Activated CD4-positive, alpha-beta T cell treated with anti-CD3 and anti-CD28 coated beads, Interleukin-2, amount 10 ng/mL, durations not matched to agents 24 days and 14 days (primary cell): ENCODE measurements at regions not wholly inside any gene's neighbourhood (a gene's known extent, or its start where the extent isn't known, plus 50 kb on each side); places are given as distances from the start of the nearest gene placed in this dataset.

Experiments
- DNase-seq: peaks from one replicate; pipeline ENCODE4 v3.0.0; 2022
- H3K27ac Mint-ChIP-seq: one replicate; pipeline ENCODE4 v1.8.0; 2022; ENCODE audit warnings: mild to moderate bottlenecking, mixed read lengths
- H3K27me3 Mint-ChIP-seq: one replicate; pipeline ENCODE4 v1.8.0; 2022; ENCODE audit warnings: mixed read lengths
- H3K36me3 Mint-ChIP-seq: one replicate; pipeline ENCODE4 v1.8.0; 2022; ENCODE audit warnings: low read depth, mild to moderate bottlenecking, mixed read lengths
- H3K4me1 Mint-ChIP-seq: one replicate; pipeline ENCODE4 v1.8.0; 2021; ENCODE audit warnings: mixed read lengths
- H3K4me3 Mint-ChIP-seq: one replicate; pipeline ENCODE4 v1.8.0; 2022; ENCODE audit warnings: mild to moderate bottlenecking, moderate library complexity, mixed read lengths
- H3K9me3 Mint-ChIP-seq: one replicate; pipeline ENCODE4 v1.8.0; 2021; ENCODE audit warnings: mixed read lengths
- intact Hi-C: fragments of 100-400 bp; cut with micrococcal nuclease; formaldehyde crosslinking; loops from one replicate; pipeline ENCODE4 v1.15.1; 2023

GRCh38 chr2:45212953-45213635 is 203.8 kb upstream of the SIX2 start:
- Mint-ChIP-seq H3K4me3 (no peak overlapping the region), H3K36me3 (no peaks in the 10 kb centered on the region), H3K27ac (no peak overlapping the region), H3K4me1 (no peaks in the 10 kb centered on the region), H3K27me3 (peaks cover 11% of the 10 kb centered on the region), H3K9me3 (no peaks in the 10 kb centered on the region)
- intact Hi-C loops: no loop called here
- DNase-seq: no peak

- intact Hi-C loops: no loop called here
Observed at GRCh38 chr2:45211636-45212035, 202.4 kb upstream of the SIX2 start.

DNA sequence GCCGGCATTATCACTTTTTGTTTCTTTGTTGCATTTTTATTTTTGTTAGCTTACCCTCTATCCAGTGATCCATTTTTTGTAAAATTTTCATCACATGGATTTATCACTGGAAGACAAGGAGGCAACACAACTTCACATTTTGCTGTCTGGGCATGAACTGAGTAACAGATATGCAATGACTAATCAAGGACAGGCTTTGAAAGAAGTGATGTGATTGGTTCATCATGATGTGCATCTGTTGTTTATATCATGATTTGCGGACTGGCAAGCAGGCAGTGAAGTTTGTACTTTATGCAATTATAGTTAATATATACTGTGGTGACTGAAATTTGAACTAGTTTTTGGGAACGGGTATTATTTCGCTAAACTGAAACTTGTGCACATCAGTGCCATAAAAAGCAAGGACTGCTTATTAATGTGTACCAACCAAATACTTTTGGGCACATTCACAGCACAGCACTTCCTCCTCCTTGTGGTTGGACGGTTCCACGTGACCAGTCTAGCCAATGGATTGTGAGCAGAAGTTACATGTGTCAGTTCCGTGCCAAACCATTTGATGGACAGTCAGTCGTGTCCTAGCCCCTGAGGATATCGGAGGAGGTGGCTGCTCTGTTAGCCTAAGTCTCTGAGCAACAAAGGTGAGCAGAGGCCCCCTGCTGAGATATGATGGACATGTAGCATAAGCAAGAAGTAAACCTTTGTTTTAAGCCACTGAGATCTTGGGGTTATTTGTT is 201.4 kb upstream of the SIX2 start:
- H3K27me3 Mint-ChIP-seq: peaks cover 7% of the 10 kb centered on the region
- H3K4me1 Mint-ChIP-seq: no peaks in the 10 kb centered on the region
- H3K36me3 Mint-ChIP-seq: no peaks in the 10 kb centered on the region
- no peak overlapping the region for H3K4me3 Mint-ChIP-seq
- no peak for DNase-seq
- intact Hi-C loops: no loop called here
- H3K9me3 Mint-ChIP-seq: no peaks in the 10 kb centered on the region
- no peak overlapping the region for H3K27ac Mint-ChIP-seq

More at GRCh38 chr2:45211636-45212035, 202.4 kb upstream of the SIX2 start:
- H3K27ac Mint-ChIP-seq: no peak overlapping the region
- DNase-seq: no peak
- H3K4me1 Mint-ChIP-seq: no peaks in the 10 kb centered on the region
- H3K9me3 Mint-ChIP-seq: no peaks in the 10 kb centered on the region
- H3K27me3 Mint-ChIP-seq: peaks cover 11% of the 10 kb centered on the region
- H3K36me3 Mint-ChIP-seq: no peaks in the 10 kb centered on the region
- H3K4me3 Mint-ChIP-seq: no peak overlapping the region

GRCh38 chr2:45209875-45210274 is 200.6 kb upstream of the SIX2 start:
- no peak overlapping the region for H3K27ac Mint-ChIP-seq
- intact Hi-C loops: no loop called here
- H3K4me1 Mint-ChIP-seq: no peaks in the 10 kb centered on the region
- H3K9me3 Mint-ChIP-seq: no peaks in the 10 kb centered on the region
- no peak overlapping the region for H3K4me3 Mint-ChIP-seq
- no peak for DNase-seq
- H3K27me3 Mint-ChIP-seq: peaks cover 7% of the 10 kb centered on the region
- H3K36me3 Mint-ChIP-seq: no peaks in the 10 kb centered on the region

DNA sequence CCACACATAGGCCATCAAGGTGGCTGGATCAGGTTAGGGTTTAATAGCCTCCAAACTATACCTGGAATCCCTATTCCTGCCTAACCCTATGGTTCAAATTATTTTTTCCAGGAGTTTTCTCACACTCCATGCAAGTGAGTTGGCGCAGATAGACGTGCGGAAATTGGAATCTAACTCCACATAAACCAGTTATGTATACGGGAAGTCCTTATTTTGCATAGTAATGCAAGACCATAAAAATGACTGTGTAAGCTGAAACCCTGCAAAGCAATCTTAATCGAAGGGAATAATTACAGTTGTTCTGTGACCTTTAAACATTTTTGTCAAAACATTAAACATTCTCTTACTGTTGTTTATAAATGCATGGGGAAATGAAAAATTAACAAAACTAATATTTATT is 200.1 kb upstream of the SIX2 start:
- intact Hi-C loops: no loop called here
- Mint-ChIP-seq H3K36me3 (no peaks in the 10 kb centered on the region), H3K4me1 (no peaks in the 10 kb centered on the region), H3K4me3 (no peak overlapping the region), H3K9me3 (no peaks in the 10 kb centered on the region), H3K27me3 (peaks cover 7% of the 10 kb centered on the region), H3K27ac (no peak overlapping the region)
- DNase-seq: no peak

- Mint-ChIP-seq H3K4me3 (no peak overlapping the region), H3K4me1 (no peaks in the 10 kb centered on the region), H3K27me3 (peaks cover 13% of the 10 kb centered on the region), H3K9me3 (no peaks in the 10 kb centered on the region), H3K27ac (no peak overlapping the region), H3K36me3 (no peaks in the 10 kb centered on the region)
- intact Hi-C loops: no loop called here
- no peak for DNase-seq
Observed at GRCh38 chr2:45207101-45207500, 197.8 kb upstream of the SIX2 start.

GRCh38 chr2:45205985-45206384 is 196.7 kb upstream of the SIX2 start:
- DNase-seq: no peak
- Mint-ChIP-seq H3K27ac (no peak overlapping the region), H3K4me3 (no peak overlapping the region), H3K4me1 (no peaks in the 10 kb centered on the region), H3K36me3 (no peaks in the 10 kb centered on the region), H3K27me3 (peaks cover 15% of the 10 kb centered on the region), H3K9me3 (no peaks in the 10 kb centered on the region)
- intact Hi-C loops: no loop called here

GRCh38 chr2:45205480-45205879 is 196.2 kb upstream of the SIX2 start:
- Mint-ChIP-seq H3K27me3 (peaks cover 15% of the 10 kb centered on the region), H3K4me1 (no peaks in the 10 kb centered on the region), H3K36me3 (no peaks in the 10 kb centered on the region), H3K9me3 (no peaks in the 10 kb centered on the region), H3K27ac (no peak overlapping the region), H3K4me3 (no peak overlapping the region)
- intact Hi-C loops: no loop called here
- DNase-seq: no peak

GRCh38 chr2:45203400-45203799 is 194.1 kb upstream of the SIX2 start:
- H3K4me3 Mint-ChIP-seq: no peak overlapping the region
- peaks cover 13% of the 10 kb centered on the region for H3K27me3 Mint-ChIP-seq
- no peak for DNase-seq
- no peaks in the 10 kb centered on the region for H3K36me3 Mint-ChIP-seq
- no peak overlapping the region for H3K27ac Mint-ChIP-seq
- no peaks in the 10 kb centered on the region for H3K4me1 Mint-ChIP-seq
- intact Hi-C loops: no loop called here
- H3K9me3 Mint-ChIP-seq: no peaks in the 10 kb centered on the region

- no peak for DNase-seq
- H3K9me3 Mint-ChIP-seq: no peaks in the 10 kb centered on the region
- H3K4me3 Mint-ChIP-seq: no peak overlapping the region
- no peak overlapping the region for H3K27ac Mint-ChIP-seq
- intact Hi-C loops: no loop called here
- H3K36me3 Mint-ChIP-seq: no peaks in the 10 kb centered on the region
- peaks cover 25% of the 10 kb centered on the region for H3K27me3 Mint-ChIP-seq
- no peaks in the 10 kb centered on the region for H3K4me1 Mint-ChIP-seq
Observed at GRCh38 chr2:45199973-45200372, 190.7 kb upstream of the SIX2 start.

GRCh38 chr2:45195916-45196315 is 186.7 kb upstream of the SIX2 start:
- intact Hi-C loops: no loop called here
- Mint-ChIP-seq H3K36me3 (no peaks in the 10 kb centered on the region), H3K9me3 (no peaks in the 10 kb centered on the region), H3K27me3 (peaks cover 18% of the 10 kb centered on the region), H3K4me3 (no peak overlapping the region), H3K4me1 (no peaks in the 10 kb centered on the region), H3K27ac (no peak overlapping the region)
- DNase-seq: no peak

GRCh38 chr2:45194596-45194995 is 185.3 kb upstream of the SIX2 start:
- Mint-ChIP-seq H3K4me3 (no peak overlapping the region), H3K4me1 (no peaks in the 10 kb centered on the region), H3K27ac (no peak overlapping the region), H3K27me3 (peaks cover 18% of the 10 kb centered on the region), H3K9me3 (no peaks in the 10 kb centered on the region), H3K36me3 (no peaks in the 10 kb centered on the region)
- no peak for DNase-seq
- intact Hi-C loops: no loop called here

GRCh38 chr2:45193581-45193980 is 184.3 kb upstream of the SIX2 start:
- no peak for DNase-seq
- H3K27ac Mint-ChIP-seq: no peak overlapping the region
- H3K4me3 Mint-ChIP-seq: no peak overlapping the region
- H3K9me3 Mint-ChIP-seq: no peaks in the 10 kb centered on the region
- no peaks in the 10 kb centered on the region for H3K36me3 Mint-ChIP-seq
- peaks cover 18% of the 10 kb centered on the region for H3K27me3 Mint-ChIP-seq
- intact Hi-C loops: no loop called here
- H3K4me1 Mint-ChIP-seq: no peaks in the 10 kb centered on the region

GRCh38 chr2:45192991-45193390 is 183.7 kb upstream of the SIX2 start:
- intact Hi-C loops: no loop called here
- Mint-ChIP-seq H3K36me3 (no peaks in the 10 kb centered on the region), H3K4me1 (no peaks in the 10 kb centered on the region), H3K27me3 (peaks cover 18% of the 10 kb centered on the region), H3K27ac (no peak overlapping the region), H3K9me3 (no peaks in the 10 kb centered on the region), H3K4me3 (no peak overlapping the region)
- no peak for DNase-seq

- no peak for DNase-seq
- H3K4me3 Mint-ChIP-seq: no peak overlapping the region
- no peaks in the 10 kb centered on the region for H3K9me3 Mint-ChIP-seq
- H3K36me3 Mint-ChIP-seq: no peaks in the 10 kb centered on the region
- H3K27me3 Mint-ChIP-seq: peaks cover 16% of the 10 kb centered on the region
- no peak overlapping the region for H3K27ac Mint-ChIP-seq
- intact Hi-C loops: no loop called here
- no peaks in the 10 kb centered on the region for H3K4me1 Mint-ChIP-seq
Observed at GRCh38 chr2:45192481-45192880, 183.2 kb upstream of the SIX2 start.
